Gastroesophageal sphincter (tissue), 3 donors: ENCODE measurements at regions not wholly inside any gene's neighbourhood (a gene's known extent, or its start where the extent isn't known, plus 50 kb on each side); places are given as distances from the start of the nearest gene placed in this dataset.

Experiments used
- EP300 ChIP-seq: sonication (generic); formaldehyde crosslinking; IDR thresholded peaks from one replicate; pipeline ENCODE4 v1.6.1; 2017; ENCODE audit warnings: antibody characterized with exemption, mild to moderate bottlenecking
- POLR2A ChIP-seq, 2 donors: fragments of 450-650 bp; IDR thresholded peaks; one replicate each; pipeline ENCODE4 v1.6.1; 2017; ENCODE audit warnings: antibody characterized with exemption in 2 of 2, mild to moderate bottlenecking in 2 of 2, moderate library complexity in 1 of 2
- POLR2AphosphoS5 ChIP-seq: sonication (generic); formaldehyde crosslinking; IDR thresholded peaks from one replicate; pipeline ENCODE4 v1.6.1; 2017; ENCODE audit warnings: antibody characterized with exemption
- TF ChIP-seq, protein P1 (sequence below), 4 experiments: fragments of 200-600 bp in 2 of 4; fragments of 450-650 bp in 2 of 4; sonication (generic) in 1 of 4; IDR thresholded peaks; one replicate each; pipeline ENCODE4 v1.5.1; 2017 to 2019; ENCODE audit warnings: antibody characterized with exemption in 4 of 4, mild to moderate bottlenecking in 2 of 4, moderate library complexity in 2 of 4

GRCh38 chr7:16212032-16212431 is 209.3 kb downstream of the CRPPA start:
- TF ChIP-seq POLR2A (IDR thresholded peaks at IDR 0.05) (no peak), EP300 (no peak), POLR2AphosphoS5 (no peak)
- TF ChIP-seq, protein P1, sequence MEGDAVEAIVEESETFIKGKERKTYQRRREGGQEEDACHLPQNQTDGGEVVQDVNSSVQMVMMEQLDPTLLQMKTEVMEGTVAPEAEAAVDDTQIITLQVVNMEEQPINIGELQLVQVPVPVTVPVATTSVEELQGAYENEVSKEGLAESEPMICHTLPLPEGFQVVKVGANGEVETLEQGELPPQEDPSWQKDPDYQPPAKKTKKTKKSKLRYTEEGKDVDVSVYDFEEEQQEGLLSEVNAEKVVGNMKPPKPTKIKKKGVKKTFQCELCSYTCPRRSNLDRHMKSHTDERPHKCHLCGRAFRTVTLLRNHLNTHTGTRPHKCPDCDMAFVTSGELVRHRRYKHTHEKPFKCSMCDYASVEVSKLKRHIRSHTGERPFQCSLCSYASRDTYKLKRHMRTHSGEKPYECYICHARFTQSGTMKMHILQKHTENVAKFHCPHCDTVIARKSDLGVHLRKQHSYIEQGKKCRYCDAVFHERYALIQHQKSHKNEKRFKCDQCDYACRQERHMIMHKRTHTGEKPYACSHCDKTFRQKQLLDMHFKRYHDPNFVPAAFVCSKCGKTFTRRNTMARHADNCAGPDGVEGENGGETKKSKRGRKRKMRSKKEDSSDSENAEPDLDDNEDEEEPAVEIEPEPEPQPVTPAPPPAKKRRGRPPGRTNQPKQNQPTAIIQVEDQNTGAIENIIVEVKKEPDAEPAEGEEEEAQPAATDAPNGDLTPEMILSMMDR (IDR thresholded peaks at IDR 0.05): no peak
